GM12865 (cell line): ENCODE measurements at regions not wholly inside any gene's neighbourhood (a gene's known extent, or its start where the extent isn't known, plus 50 kb on each side); places are given as distances from the start of the nearest gene placed in this dataset.

Source experiments
- DNase-seq: peaks from one replicate; pipeline ENCODE4 v3.0.0; 2010; ENCODE audit warnings: low read depth
- H3K4me3 ChIP-seq: 2 replicates; pipeline ENCODE4 v1.5.1; 2011; ENCODE audit warnings: mild to moderate bottlenecking, low read depth, low read length, control low read depth
- CTCF ChIP-seq: IDR thresholded peaks from 2 replicates; pipeline ENCODE4 v1.5.1; 2011; ENCODE audit warnings: low read length, control low read depth, low read depth, inconsistent platforms; ENCODE audit not compliant: insufficient read depth; ENCODE audit errors: missing control alignments

- H3K4me3 ChIP-seq = no peak overlapping the region
- TF ChIP-seq CTCF = no peak
- no peak for DNase-seq
Measured at GRCh38 chr9:82202808-82203207, 214.2 kb downstream of the SPATA31D1 start.

- no peak overlapping the region for H3K4me3 ChIP-seq
- DNase-seq = no peak
- TF ChIP-seq CTCF = no peak
Measured at GRCh38 chr9:82206490-82206889, 217.9 kb downstream of the SPATA31D1 start.

- no peak for TF ChIP-seq CTCF
- no peak for DNase-seq
- H3K4me3 ChIP-seq = no peak overlapping the region
Measured at GRCh38 chr9:82206946-82207345, 218.4 kb downstream of the SPATA31D1 start.

- DNase-seq = no peak
- H3K4me3 ChIP-seq = no peak overlapping the region
- no peak for TF ChIP-seq CTCF
Measured at GRCh38 chr9:82208741-82209450, 220.3 kb downstream of the SPATA31D1 start.

- H3K4me3 ChIP-seq = no peak overlapping the region
- TF ChIP-seq CTCF = no peak
- DNase-seq = peak; percentile 9
Measured at GRCh38 chr9:82209797-82210470, 221.4 kb downstream of the SPATA31D1 start.

GRCh38 chr9:82212885-82213284 lies 224.3 kb downstream of the SPATA31D1 start:
- no peak for DNase-seq
- no peak for TF ChIP-seq CTCF
- H3K4me3 ChIP-seq = no peak overlapping the region

GRCh38 chr9:82216435-82216834 lies 227.9 kb downstream of the SPATA31D1 start:
- TF ChIP-seq CTCF = no peak
- H3K4me3 ChIP-seq = no peak overlapping the region
- no peak for DNase-seq
